ENCODE measurements at regions not wholly inside any gene's neighbourhood (a gene's known extent, or its start where the extent isn't known, plus 50 kb on each side); places are given as distances from the start of the nearest gene placed in this dataset.

- TF ChIP-seq, protein P1, sequence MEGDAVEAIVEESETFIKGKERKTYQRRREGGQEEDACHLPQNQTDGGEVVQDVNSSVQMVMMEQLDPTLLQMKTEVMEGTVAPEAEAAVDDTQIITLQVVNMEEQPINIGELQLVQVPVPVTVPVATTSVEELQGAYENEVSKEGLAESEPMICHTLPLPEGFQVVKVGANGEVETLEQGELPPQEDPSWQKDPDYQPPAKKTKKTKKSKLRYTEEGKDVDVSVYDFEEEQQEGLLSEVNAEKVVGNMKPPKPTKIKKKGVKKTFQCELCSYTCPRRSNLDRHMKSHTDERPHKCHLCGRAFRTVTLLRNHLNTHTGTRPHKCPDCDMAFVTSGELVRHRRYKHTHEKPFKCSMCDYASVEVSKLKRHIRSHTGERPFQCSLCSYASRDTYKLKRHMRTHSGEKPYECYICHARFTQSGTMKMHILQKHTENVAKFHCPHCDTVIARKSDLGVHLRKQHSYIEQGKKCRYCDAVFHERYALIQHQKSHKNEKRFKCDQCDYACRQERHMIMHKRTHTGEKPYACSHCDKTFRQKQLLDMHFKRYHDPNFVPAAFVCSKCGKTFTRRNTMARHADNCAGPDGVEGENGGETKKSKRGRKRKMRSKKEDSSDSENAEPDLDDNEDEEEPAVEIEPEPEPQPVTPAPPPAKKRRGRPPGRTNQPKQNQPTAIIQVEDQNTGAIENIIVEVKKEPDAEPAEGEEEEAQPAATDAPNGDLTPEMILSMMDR (IDR thresholded peaks at IDR 0.05; ENCODE audit: insufficient read depth, low read length, poor library complexity, severe bottlenecking), result no peak
- Histone ChIP-seq H3K4me3 (ENCODE audit: low read depth, low read length) (no peak overlapping the region), H3K27me3 (ENCODE audit: control insufficient read depth, insufficient read depth, low read length) (no peaks in the 10 kb centered on the region), H3K36me3 (ENCODE audit: control insufficient read depth, insufficient read depth, low read length) (no peaks in the 10 kb centered on the region)
- no peak for DNase-seq (ENCODE audit: low read depth)
These were observed 398.8 kb downstream of the C12orf75 start for GRCh38 chr12:105729181-105729771.

- DNase-seq (ENCODE audit: low read depth), result no peak
These were observed 399.4 kb downstream of the C12orf75 start for GRCh38 chr12:105729926-105730325.

GRCh38 chr12:105733579-105733978 lies 403.1 kb downstream of the C12orf75 start:
- no peaks in the 10 kb centered on the region for H3K27me3 ChIP-seq (ENCODE audit: control insufficient read depth, insufficient read depth, low read length)
- DNase-seq (ENCODE audit: low read depth), result no peak
- TF ChIP-seq, protein P1 (IDR thresholded peaks at IDR 0.05; ENCODE audit: insufficient read depth, low read length, poor library complexity, severe bottlenecking), result no peak

More at GRCh38 chr12:105729926-105730325, 399.4 kb downstream of the C12orf75 start:
- Histone ChIP-seq H3K27me3 (ENCODE audit: control insufficient read depth, insufficient read depth, low read length) (no peaks in the 10 kb centered on the region), H3K4me3 (ENCODE audit: low read depth, low read length) (no peak overlapping the region), H3K36me3 (ENCODE audit: control insufficient read depth, insufficient read depth, low read length) (no peaks in the 10 kb centered on the region)
- TF ChIP-seq, protein P1 (IDR thresholded peaks at IDR 0.05; ENCODE audit: insufficient read depth, low read length, poor library complexity, severe bottlenecking), result no peak

GRCh38 chr12:105736498-105736897 lies 402.3 kb downstream of the NUAK1 start:
- Histone ChIP-seq H3K27me3 (ENCODE audit: control insufficient read depth, insufficient read depth, low read length) (no peaks in the 10 kb centered on the region), H3K36me3 (ENCODE audit: control insufficient read depth, insufficient read depth, low read length) (no peaks in the 10 kb centered on the region), H3K4me3 (ENCODE audit: low read depth, low read length) (no peak overlapping the region)
- no peak for DNase-seq (ENCODE audit: low read depth)
- TF ChIP-seq, protein P1 (IDR thresholded peaks at IDR 0.05; ENCODE audit: insufficient read depth, low read length, poor library complexity, severe bottlenecking), result no peak

More at GRCh38 chr12:105733579-105733978, 403.1 kb downstream of the C12orf75 start:
- H3K4me3 ChIP-seq (ENCODE audit: low read depth, low read length), result no peak overlapping the region
- H3K36me3 ChIP-seq (ENCODE audit: control insufficient read depth, insufficient read depth, low read length), result no peaks in the 10 kb centered on the region

DNA sequence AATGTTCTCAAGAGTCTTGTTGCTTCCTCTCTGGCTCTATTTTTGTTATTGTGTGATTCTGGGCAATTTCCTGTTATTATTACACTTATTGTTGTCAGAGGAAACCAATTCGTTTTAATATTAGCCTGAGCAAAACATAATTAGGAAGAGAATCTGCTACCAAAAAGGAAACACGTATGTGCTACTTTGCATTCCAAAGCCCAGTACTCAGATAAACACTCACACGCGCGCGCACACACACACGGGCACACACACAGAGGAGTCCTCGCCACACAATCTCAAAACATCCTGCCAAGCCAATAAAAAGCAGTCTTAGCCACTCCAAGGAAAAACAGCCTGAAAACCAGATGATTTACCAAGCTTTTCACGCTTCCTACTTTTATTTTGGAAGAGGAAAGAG lies 400.7 kb downstream of the NUAK1 start:
- DNase-seq (ENCODE audit: low read depth), result no peak

More for the DNA sequence above, 400.7 kb downstream of the NUAK1 start:
- no peaks in the 10 kb centered on the region for H3K27me3 ChIP-seq (ENCODE audit: control insufficient read depth, insufficient read depth, low read length)
- TF ChIP-seq, protein P1 (IDR thresholded peaks at IDR 0.05; ENCODE audit: insufficient read depth, low read length, poor library complexity, severe bottlenecking), result no peak
- H3K4me3 ChIP-seq (ENCODE audit: low read depth, low read length), result no peak overlapping the region
- H3K36me3 ChIP-seq (ENCODE audit: control insufficient read depth, insufficient read depth, low read length), result no peaks in the 10 kb centered on the region

Measured in kidney epithelial cell (primary cell).